Endothelial cell of umbilical vein (primary cell): ENCODE measurements at regions not wholly inside any gene's neighbourhood (a gene's known extent, or its start where the extent isn't known, plus 50 kb on each side); places are given as distances from the start of the nearest gene placed in this dataset.

ENCODE experiments used
- BruUV-seq: library from RNA; stranded (reverse); fragments of 400-500 nt; replicated peaks from 2 replicates; lab custom pipeline; 2021; lab: Mats Ljungman, UMichigan
- CTCF ChIA-PET: fragments of 300-600, 350-600 bp; sonication (Branson Sonifier 250); formaldehyde crosslinking; loops from one replicate; lab custom pipeline; 2021; ENCODE audit warnings: antibody characterized with exemption, inconsistent platforms; lab: Charles Lee
- POLR2A ChIA-PET: fragments of 300-600, 350-600 bp; sonication (Branson Sonifier 250); formaldehyde crosslinking; loops from one replicate; lab custom pipeline; 2021; ENCODE audit warnings: antibody characterized with exemption, inconsistent platforms; lab: Charles Lee
- DNase-seq: peaks from one replicate; pipeline ENCODE4 v3.0.0-alpha.2; 2011; ENCODE audit warnings: low read depth, low spot score
- FAIRE-seq: peaks from 2 replicates; lab custom pipeline; 2011; peaks lifted over from hg19 to GRCh38; lab: Jason Lieb, UNC
- H2AFZ ChIP-seq: 2 replicates; pipeline ENCODE4 v1.6.0; 2012; ENCODE audit warnings: low read depth, low read length, control low read depth, inconsistent platforms
- H3K27ac ChIP-seq: 2 replicates; pipeline ENCODE4 v1.5.1; 2011; ENCODE audit warnings: low read depth, mild to moderate bottlenecking, control low read depth, low read length, moderate library complexity; ENCODE audit not compliant: insufficient read depth
- H3K27me3 ChIP-seq, 2 experiments: 2 replicates each; pipeline versions ENCODE4 v1.6.0 to v1.6.1; 2011; ENCODE audit warnings: low read length in 2 of 2, mixed read lengths in 1 of 2; ENCODE audit not compliant: control insufficient read depth in 2 of 2, insufficient read depth in 2 of 2
- H3K36me3 ChIP-seq, 2 experiments: 2 replicates in 1 of 2; 3 replicates in 1 of 2; pipeline ENCODE4 v1.5.1; 2011; ENCODE audit warnings: low read length in 2 of 2, mild to moderate bottlenecking in 1 of 2, moderate library complexity in 1 of 2; ENCODE audit not compliant: control insufficient read depth in 2 of 2, insufficient read depth in 2 of 2; ENCODE audit errors: extremely low read depth in 1 of 2
- H3K4me1 ChIP-seq: 3 replicates; pipeline ENCODE4 v1.5.1; 2011; ENCODE audit warnings: mild to moderate bottlenecking, low read length; ENCODE audit not compliant: control insufficient read depth, insufficient read depth; ENCODE audit errors: extremely low read depth
- H3K4me2 ChIP-seq: 2 replicates; pipeline ENCODE4 v1.6.1; 2011; ENCODE audit warnings: low read length, control low read depth, mixed read lengths; ENCODE audit not compliant: insufficient read depth
- H3K4me3 ChIP-seq, 3 experiments: fragments of 200-600 bp in 1 of 3; sonication (generic), shearing (Covaris generic) in 1 of 3; replicated peaks in 1 of 3; 2 replicates each; pipeline ENCODE4 v1.5.1; 2011 to 2016; ENCODE audit warnings: control low read depth in 3 of 3, low read length in 3 of 3, mild to moderate bottlenecking in 2 of 3, inconsistent platforms in 1 of 3, low read depth in 1 of 3, moderate library complexity in 1 of 3; ENCODE audit not compliant: insufficient read depth in 1 of 3
- H3K79me2 ChIP-seq: 2 replicates; pipeline ENCODE4 v1.6.0; 2012; ENCODE audit warnings: low read length, inconsistent platforms; ENCODE audit not compliant: control insufficient read depth, insufficient read depth
- H3K9ac ChIP-seq: replicated peaks from 2 replicates; pipeline ENCODE3; 2011; ENCODE audit warnings: low read length, control low read depth; ENCODE audit not compliant: insufficient read depth; ENCODE audit errors: extremely low read depth
- H3K9me1 ChIP-seq: replicated peaks from 3 replicates; pipeline ENCODE4 v1.6.0; 2011; ENCODE audit warnings: mild to moderate bottlenecking, low read length; ENCODE audit not compliant: control insufficient read depth, insufficient read depth; ENCODE audit errors: extremely low read depth
- H3K9me3 ChIP-seq: replicated peaks from 2 replicates; pipeline ENCODE4 v1.5.1; 2012; ENCODE audit warnings: low read length, inconsistent platforms; ENCODE audit not compliant: control insufficient read depth, insufficient read depth
- H4K20me1 ChIP-seq: replicated peaks from 2 replicates; pipeline ENCODE3; 2011; ENCODE audit warnings: mild to moderate bottlenecking, low read length; ENCODE audit not compliant: control insufficient read depth, insufficient read depth; ENCODE audit errors: extremely low read depth
- EZH2 ChIP-seq: IDR thresholded peaks from 2 replicates; pipeline ENCODE4 v1.6.1; 2012; ENCODE audit warnings: borderline replicate concordance, low read depth, mild to moderate bottlenecking, moderate library complexity, low read length, inconsistent platforms; ENCODE audit not compliant: severe bottlenecking
- FOS ChIP-seq: IDR thresholded peaks from 2 replicates; pipeline ENCODE4 v1.6.1; 2011; ENCODE audit warnings: mild to moderate bottlenecking, low read length, moderate library complexity, borderline replicate concordance; ENCODE audit not compliant: insufficient read depth
- GATA2 ChIP-seq: IDR thresholded peaks from 2 replicates; pipeline ENCODE4 v1.7.0; 2011; ENCODE audit warnings: low read depth, mild to moderate bottlenecking, moderate library complexity, mixed read lengths, low read length; ENCODE audit not compliant: insufficient read length, insufficient read depth
- JUN ChIP-seq: IDR thresholded peaks from 2 replicates; pipeline ENCODE4 v1.6.1; 2011; ENCODE audit warnings: borderline replicate concordance, low read depth; ENCODE audit not compliant: insufficient read length, insufficient read depth
- MYC ChIP-seq: IDR thresholded peaks from one replicate; pipeline ENCODE4 v1.6.1; 2011; ENCODE audit warnings: mild to moderate bottlenecking, low read depth, low read length
- POLR2A ChIP-seq: IDR thresholded peaks from 2 replicates; pipeline ENCODE4 v1.6.1; 2012; ENCODE audit warnings: low read depth, mild to moderate bottlenecking, control low read depth, low read length
- POLR2AphosphoS5 ChIP-seq: IDR thresholded peaks from 2 replicates; pipeline ENCODE4 v1.6.1; 2012; ENCODE audit warnings: low read depth, mild to moderate bottlenecking, control low read depth, low read length, moderate library complexity; ENCODE audit not compliant: insufficient read depth
- dilution Hi-C: fragments of 300-500 bp; cut with MboI; formaldehyde crosslinking; loops from one replicate; pipeline ENCODE4 v1.15.0; 2019; ENCODE audit warnings: low sequenced_read_pairs; ENCODE audit not compliant: extremely low pct_ligation_motif_present
- intact Hi-C: fragments of 100-400 bp; cut with micrococcal nuclease; formaldehyde crosslinking; loops from one replicate; pipeline ENCODE4 v1.10.0; 2022
- TF ChIP-seq, protein P1 (sequence below): IDR thresholded peaks from 2 replicates; pipeline ENCODE4 v1.6.1; 2011; ENCODE audit not compliant: insufficient read depth, insufficient read length
- TF ChIP-seq, protein P2 (sequence below), 2 donors: IDR thresholded peaks; 1 replicate in 1 of 2; 2 replicates in 1 of 2; pipeline ENCODE4 v1.5.1; 2011; ENCODE audit warnings: low read length in 2 of 2, mild to moderate bottlenecking in 2 of 2, moderate library complexity in 2 of 2, control low read depth in 1 of 2, inconsistent platforms in 1 of 2, low read depth in 1 of 2; ENCODE audit not compliant: insufficient read depth in 1 of 2; ENCODE audit errors: extremely low read depth in 1 of 2

GRCh38 chr6:14380086-14380820 lies 262.7 kb downstream of the CD83 start:
- H3K36me3 ChIP-seq: no peaks in the 10 kb centered on the region
- POLR2A ChIA-PET: no interaction called here
- no peak for FAIRE-seq

More at GRCh38 chr6:14380086-14380820, 262.7 kb downstream of the CD83 start:
- no peak overlapping the region for H3K9ac ChIP-seq
- no TSS peak for BruUV-seq
- DNase-seq: no peak
- H3K4me2 ChIP-seq: no peak overlapping the region
- TF ChIP-seq POLR2AphosphoS5 (no peak), EZH2 (no peak), FOS (no peak), JUN (no peak), MYC (no peak), POLR2A (no peak), GATA2 (no peak)
- TF ChIP-seq, protein P1, sequence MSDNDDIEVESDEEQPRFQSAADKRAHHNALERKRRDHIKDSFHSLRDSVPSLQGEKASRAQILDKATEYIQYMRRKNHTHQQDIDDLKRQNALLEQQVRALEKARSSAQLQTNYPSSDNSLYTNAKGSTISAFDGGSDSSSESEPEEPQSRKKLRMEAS: no peak
- TF ChIP-seq, protein P2, sequence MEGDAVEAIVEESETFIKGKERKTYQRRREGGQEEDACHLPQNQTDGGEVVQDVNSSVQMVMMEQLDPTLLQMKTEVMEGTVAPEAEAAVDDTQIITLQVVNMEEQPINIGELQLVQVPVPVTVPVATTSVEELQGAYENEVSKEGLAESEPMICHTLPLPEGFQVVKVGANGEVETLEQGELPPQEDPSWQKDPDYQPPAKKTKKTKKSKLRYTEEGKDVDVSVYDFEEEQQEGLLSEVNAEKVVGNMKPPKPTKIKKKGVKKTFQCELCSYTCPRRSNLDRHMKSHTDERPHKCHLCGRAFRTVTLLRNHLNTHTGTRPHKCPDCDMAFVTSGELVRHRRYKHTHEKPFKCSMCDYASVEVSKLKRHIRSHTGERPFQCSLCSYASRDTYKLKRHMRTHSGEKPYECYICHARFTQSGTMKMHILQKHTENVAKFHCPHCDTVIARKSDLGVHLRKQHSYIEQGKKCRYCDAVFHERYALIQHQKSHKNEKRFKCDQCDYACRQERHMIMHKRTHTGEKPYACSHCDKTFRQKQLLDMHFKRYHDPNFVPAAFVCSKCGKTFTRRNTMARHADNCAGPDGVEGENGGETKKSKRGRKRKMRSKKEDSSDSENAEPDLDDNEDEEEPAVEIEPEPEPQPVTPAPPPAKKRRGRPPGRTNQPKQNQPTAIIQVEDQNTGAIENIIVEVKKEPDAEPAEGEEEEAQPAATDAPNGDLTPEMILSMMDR (IDR thresholded peaks at IDR 0.05; ENCODE audit: extremely low read depth in 1 of 2, insufficient read depth in 1 of 2, low read depth in 1 of 2, low read length in 2 of 2): no peak
- dilution Hi-C loops: no loop called here
- no peaks in the 10 kb centered on the region for H3K27me3 ChIP-seq
- H3K4me1 ChIP-seq: no peaks in the 10 kb centered on the region
- H3K79me2 ChIP-seq: no peaks in the 10 kb centered on the region
- H3K4me3 ChIP-seq: no peak overlapping the region
- CTCF ChIA-PET: no interaction called here
- no peaks in the 10 kb centered on the region for H3K9me1 ChIP-seq
- no peaks in the 10 kb centered on the region for H3K9me3 ChIP-seq
- intact Hi-C loops: no loop called here
- no peak overlapping the region for H2AFZ ChIP-seq
- no peaks in the 10 kb centered on the region for H4K20me1 ChIP-seq
- no peak overlapping the region for H3K27ac ChIP-seq
